GM18858 (cell line): ENCODE measurements at regions not wholly inside any gene's neighbourhood (a gene's known extent, or its start where the extent isn't known, plus 50 kb on each side); places are given as distances from the start of the nearest gene placed in this dataset.

Experiments used
- ATAC-seq: cut with Tn5 transposase; IDR thresholded peaks from one replicate; pipeline ENCODE4 v1.9.1; 2021; ENCODE audit not compliant: unreplicated experiment

- no peak for ATAC-seq
Observed at GRCh38 chr18:72601944-72602343, 57.8 kb upstream of the CBLN2 start.

GRCh38 chr18:72601481-72601880, 57.3 kb upstream of the CBLN2 start:
- ATAC-seq = no peak
